Glomerular visceral epithelial cell (primary cell): ENCODE measurements at regions not wholly inside any gene's neighbourhood (a gene's known extent, or its start where the extent isn't known, plus 50 kb on each side); places are given as distances from the start of the nearest gene placed in this dataset.
A peak's percentile ranks its signal among the peaks of the same experiment; 100 is the strongest.
"Not testable (repeated sequence)": the region's sequence is repeated elsewhere in the genome, so short reads cannot be mapped to it uniquely, and the experiment has no call there.

ENCODE experiments used
- DNase-seq: peaks from one replicate; pipeline ENCODE4 v3.0.0-alpha.2; 2016; ENCODE audit errors: extremely low spot score

DNA sequence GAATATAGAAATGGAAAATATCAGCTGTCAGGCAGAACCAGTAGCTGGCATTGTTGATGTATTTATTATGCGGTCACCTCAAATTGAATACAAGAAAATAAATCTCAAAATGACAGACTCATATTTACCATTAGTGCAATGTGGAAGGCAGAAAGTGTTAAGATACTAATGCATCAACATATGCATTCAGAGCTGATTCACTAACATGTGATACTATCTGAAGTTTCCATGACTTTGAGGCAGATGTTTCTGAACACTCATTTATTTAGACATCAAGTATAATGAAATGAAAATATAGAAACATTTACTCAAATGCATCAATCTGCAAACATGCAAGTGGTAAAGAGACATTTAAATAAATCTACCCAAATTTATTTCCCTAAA is 474.2 kb upstream of the SLC10A2 start:
- no peak for DNase-seq

DNA sequence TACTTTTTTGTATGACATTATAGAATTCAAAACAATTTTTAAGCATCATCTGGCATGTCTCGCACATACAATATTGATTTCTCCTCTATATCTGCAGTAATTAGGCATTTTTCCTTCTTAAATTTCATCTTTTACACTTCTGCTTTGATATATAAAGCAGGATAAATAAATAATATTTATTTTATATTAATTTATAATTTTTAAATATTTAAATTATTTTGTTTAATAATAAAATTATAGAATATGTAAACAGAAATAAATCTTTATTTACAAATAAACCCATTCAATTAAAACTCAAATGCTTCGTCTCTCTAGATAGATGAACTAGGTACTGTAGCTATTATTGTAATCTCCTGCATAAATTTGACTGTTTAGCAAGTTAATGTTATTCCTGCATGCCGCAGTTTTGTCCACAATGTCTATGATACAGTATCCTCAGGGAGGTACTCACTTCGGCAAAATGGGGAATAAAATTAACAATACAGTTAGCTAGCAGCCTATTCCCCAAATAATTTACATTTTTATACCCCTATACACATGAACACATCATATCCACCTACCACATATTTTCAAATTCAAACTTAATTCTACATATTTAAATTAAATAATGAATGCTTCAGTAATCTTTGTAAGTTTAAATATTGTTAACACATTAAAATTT is 473.6 kb upstream of the SLC10A2 start:
- no peak for DNase-seq

DNA sequence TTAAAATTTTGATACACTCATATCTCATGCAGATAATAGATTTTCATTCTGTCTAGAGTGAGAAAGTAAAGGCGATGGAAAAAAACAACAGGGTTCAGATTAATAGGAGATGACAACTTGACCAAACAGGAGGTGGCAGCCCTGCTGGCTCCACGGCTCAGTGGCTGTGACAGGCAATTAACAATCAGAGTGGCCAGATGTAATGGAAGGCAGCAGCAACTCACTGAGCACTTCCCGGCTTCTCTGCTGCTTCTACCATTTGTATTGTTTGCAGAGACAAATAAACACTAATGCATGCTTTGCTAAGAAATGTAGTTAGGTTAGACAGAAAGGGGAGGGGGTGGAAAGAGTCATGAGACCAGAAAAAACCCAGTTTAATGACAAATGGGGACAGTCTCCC is 473.0 kb upstream of the SLC10A2 start:
- DNase-seq: no peak

DNA sequence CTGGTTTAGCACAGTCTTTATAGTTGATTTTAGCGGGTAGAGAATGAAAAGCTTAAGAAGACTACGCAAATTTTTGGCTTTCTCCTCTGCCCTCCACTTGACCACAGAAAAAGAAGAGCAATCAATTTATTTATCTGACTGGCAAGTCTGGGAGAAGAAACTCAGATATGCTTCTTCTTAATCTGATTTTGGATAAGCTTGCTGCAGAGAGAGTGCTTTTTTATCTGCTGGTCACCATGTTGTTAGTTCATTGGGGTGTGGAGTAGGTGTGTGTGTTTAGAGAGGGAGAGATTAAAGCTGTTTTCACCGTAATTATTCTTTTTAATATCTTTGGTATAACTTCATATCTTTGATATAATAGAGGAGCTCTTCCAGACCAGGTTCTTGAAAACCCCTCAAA is 471.4 kb upstream of the SLC10A2 start:
- no peak for DNase-seq

DNA sequence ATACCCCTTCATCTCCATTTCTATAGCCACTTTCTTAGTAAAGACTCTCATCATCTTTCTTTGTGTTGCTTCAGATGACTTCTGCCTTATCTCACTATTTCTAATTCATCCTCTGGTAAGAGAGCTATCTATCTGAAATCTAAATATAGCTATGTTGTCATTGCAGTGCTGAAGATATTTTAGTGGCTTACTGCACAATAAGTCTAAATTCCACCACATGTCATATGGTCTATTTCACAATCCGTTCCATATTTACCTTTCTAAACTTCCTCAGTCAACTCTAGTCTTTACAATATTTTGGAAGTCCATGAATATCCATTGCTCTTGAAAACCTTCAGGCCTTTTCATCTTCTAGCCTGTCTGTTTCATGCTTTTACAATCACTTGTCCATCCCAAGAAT is 465.1 kb upstream of the SLC10A2 start:
- no peak for DNase-seq

DNA sequence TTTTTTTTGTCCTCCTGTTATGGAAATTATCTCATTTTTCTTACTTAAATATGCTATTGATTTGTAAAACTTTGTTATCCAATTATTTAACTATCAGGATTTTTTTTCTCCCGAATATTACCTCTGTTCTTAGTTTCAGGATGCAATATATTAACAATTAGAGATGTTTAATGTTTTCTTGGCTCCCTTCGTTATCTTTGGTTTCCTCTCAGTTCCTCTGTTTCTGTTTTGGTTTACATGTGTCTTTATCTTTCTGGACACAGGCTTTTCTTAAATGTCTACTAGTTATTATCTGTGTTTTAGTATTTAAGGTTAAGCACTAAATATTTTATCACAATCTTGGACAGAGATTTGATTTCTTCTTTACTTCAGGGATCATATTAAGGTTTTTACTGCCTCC is 462.2 kb upstream of the SLC10A2 start:
- no peak for DNase-seq

DNA sequence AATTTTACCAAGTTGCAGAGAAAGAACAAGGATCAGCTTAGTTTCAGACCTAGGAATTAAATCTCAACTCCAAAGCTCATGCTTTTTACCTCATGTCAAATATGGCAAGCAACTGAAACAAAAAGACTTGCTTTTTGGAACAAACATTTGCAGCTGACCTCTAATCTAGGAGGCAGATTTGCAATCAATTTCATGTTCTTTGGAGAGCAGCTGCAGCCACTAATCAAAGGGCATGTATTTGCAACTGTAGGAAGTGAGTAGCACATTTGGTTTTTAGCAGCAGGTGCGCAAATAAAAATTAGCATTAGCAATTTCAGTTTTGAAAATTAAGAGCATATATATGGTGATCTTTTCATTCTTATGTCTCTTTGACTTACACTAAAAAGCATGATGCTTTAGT is 459.3 kb upstream of the SLC10A2 start:
- no peak for DNase-seq

DNA sequence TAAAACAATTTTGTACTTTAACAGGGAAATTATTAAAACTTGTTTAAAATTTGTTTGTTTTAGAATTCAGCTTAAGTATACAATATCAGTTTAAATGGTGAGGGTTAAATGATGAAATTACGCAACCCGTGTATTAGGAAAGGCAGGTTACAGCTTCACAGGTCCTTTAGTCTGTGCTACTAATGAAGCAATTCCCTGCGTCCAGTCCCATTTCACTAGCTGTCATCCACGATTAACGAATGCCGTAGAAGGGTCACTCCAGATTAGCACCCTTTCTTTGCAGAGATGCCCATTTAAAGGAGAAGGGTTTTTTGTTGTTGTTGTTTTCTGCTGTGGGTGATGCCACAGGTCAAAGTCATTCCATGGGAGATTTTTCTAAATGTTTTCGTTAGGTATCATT is 457.6 kb upstream of the SLC10A2 start:
- DNase-seq: no peak

DNA sequence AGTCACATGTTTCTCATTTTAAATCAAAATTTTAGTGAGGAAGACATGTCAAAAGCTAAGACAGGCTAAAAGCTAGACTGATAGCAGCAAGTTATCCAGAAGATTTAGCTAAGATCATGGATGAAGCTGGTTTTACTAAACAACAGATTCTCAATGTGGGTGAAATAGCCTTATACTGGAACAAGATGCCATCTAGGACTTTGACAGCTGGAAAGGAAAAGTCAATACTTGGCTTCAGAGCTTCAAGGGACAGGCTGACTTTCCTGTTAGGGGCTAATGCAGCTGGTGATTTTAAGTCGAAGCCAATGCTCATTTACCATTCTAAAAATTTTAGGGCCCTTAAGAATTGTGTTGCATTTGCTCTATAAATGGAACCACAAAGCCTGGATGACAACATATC is 455.3 kb upstream of the SLC10A2 start:
- no peak for DNase-seq

DNA sequence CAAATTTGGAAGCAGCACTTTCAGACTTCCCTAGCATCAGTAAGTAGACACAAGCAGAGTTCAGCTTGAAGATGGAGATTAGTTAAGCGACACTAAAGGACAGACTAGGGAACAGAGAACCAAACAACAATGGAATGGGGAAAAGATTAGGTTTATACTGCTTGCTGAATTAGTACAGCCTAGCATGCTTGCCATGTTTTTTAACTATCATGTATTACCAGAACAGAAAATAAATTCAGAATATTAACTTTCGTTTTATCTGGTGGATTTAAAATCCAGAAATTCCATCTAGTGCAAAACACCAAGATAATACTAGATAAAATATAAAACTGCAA is 451.5 kb upstream of the SLC10A2 start:
- DNase-seq: no peak

DNA sequence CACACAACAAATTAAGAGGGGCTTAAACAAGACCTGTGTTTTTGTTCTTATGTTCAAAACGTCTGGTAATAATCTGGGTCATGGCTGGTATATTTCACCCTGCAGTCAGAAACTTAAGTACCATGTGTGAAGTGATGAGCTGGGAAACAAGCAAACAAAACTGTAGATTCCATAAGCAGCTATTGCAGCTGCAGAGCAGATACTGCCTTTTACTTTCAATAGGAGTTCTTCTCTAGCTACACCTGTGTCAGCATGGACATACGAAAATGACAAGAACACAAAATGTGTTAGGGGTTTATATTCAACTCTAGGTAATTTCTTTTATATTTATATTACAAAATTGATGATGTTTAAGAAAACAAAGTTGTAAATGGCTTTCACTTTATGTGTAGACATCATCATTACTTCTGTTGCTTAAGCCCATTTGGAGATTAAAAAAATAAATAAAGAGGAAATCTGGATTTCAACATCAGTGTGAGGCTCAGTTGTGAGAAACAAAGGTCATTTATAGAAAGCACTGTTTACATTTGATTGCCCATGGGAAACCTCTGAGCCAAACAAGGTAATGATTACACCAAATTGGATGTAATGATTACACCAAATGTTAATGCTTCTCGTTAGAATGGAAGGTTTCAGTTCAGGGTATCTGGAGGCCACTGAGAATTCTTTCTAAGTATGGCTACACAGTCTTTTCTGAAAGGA is 451.0 kb upstream of the SLC10A2 start:
- no peak for DNase-seq

DNA sequence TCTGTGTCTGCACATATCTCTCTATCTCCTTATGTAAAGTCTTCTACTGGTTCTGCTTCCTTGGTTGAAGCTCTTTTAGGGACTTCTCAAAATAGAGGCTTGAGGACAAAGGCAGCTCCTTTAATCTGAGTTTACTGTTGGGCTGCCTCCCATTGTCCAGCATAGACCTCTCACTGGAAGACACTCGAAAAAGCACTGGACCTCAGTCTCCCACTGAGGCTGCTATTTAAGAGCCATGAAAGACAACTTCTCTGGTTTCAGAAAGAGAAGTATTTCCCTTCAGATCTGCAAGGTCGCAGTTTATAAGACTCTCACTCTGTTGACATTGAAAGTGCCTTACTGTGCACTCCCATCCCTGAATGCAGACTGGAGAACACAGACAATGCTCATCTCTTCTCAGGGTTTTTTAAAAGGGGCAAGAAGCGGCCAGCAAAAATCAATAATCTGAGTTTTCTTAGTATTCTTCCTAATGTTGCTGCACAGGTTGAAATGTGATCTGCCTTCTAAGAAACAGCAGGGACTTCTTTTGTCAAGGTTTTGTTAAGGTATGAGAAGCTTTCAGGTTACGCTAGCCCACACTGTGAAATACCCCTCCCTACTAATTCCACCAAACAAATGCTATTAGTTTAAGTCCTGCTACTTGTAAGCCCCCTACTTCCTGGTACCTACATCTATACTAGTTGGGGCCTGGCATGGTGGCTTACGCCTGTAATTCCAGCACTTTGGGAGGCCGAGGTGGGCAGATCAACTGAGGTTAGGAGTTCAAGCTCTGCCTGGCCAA is 450.0 kb upstream of the SLC10A2 start:
- no peak for DNase-seq

DNA sequence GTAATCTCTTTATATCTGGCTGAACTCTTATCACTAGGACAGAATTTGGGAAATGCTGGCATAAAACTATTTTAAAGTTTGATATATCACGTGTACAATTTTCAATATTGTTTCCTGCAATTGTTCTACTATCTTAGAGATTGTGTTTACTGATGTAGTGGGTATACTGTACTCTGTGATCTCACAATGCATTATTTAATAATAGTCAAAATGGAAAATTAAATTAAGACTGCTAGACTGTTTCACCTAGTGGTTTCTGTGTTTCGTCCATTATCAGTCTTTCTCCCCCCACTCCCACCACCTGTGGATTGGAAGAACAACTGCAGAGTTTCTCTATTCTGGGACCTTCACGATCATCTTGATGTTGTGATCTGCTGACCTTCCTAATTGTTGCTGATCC is 449.2 kb upstream of the SLC10A2 start:
- no peak for DNase-seq

DNA sequence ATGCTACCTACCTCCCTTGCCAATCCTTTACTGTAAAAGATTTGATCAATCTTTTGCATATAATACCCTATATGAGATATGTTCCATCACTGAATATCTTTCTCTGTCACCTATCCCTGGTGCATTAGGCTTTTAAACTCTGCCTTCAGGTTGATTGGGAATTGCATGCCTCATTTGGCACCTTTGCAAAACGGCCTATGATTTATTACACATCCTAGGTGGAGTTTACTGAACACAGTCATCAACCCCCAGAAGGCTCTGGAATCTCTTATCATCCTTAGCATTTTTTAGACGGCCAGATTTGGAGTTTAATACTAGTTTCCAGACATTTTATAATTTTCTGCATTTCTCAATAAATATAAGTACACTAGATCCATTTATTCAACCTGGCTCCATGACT is 448.4 kb upstream of the SLC10A2 start:
- no peak for DNase-seq

DNA sequence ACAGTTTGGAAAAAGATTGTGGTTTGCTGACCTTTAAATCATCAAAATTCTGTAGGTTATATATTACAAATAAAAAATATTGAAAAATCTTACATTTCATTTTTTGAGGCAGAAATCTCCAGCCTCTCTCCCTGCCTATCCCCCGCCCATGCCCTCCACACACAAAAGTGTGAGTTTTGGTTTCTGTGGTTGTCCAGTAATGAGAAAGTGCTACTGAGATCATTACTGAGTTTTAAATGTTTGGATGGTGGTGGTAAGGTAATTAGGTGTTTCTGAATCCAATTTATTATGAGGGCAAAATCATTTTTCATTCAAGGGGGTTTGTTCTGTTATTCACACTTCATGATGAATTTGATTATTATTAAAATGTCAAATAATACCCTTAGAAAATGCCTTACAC is 448.0 kb upstream of the SLC10A2 start:
- no peak for DNase-seq

DNA sequence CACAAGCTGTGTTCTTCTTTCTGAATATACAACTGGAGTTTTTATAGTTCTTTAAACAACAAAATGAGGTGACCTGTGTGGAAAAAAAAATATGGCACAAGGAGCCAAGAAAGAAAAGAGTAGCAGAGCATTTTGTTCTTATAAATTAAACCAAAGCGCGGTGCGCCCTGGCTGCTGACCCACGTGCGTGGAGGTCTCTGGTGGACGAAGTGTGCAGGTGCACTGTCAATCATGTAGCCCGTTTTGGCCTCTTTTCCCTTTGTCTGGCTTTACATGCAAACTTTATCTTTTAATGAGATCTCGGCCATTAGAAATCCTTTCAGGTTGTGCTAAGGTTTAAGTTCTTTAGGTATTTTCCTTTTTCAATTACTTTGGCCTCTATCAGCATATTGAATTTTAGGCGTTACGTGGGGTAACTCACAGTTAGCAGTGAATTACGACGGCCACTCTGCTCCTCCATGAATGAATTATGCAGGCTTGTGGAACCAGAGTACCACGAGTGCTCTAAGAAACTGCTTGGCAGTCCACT is 443.9 kb upstream of the SLC10A2 start:
- no peak for DNase-seq

DNA sequence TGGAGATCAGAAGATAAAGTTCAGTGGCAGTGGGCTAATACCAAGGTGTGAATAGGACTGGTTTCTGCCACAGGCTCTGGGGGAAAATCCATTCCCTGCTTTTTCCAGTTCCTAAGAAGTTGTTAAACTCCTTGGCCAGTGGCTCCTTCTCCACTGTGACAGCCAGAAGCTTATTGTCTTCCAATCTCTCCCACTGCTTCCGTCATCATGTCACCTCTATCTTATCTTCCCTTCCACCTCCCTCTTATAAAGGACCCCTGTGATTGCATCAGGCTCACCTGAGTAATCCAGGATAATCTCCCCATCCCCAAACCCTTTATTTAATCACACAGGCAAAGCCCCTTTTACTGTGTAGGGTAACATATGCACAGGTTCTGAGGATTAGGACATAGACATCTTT is 431.2 kb upstream of the SLC10A2 start:
- DNase-seq: no peak

DNA sequence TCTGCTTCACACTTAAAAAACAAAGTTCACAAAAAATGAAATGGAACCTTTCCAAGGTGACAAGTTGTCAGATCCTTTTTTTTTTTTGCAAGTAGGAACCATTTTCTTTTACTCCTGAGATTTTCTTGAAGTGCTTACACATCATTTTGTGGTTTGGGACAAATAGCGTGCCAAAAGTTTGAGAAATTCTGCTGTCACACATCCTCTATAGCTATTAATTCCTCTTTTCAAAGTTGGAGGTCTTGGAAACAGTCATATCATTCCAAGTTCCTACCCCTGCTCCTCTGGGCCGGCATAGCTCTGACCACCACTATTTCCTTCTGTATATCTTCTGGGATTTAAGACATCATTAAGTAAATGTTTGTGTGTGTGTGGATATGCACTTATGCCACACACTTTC is 421.6 kb upstream of the SLC10A2 start:
- no peak for DNase-seq

DNA sequence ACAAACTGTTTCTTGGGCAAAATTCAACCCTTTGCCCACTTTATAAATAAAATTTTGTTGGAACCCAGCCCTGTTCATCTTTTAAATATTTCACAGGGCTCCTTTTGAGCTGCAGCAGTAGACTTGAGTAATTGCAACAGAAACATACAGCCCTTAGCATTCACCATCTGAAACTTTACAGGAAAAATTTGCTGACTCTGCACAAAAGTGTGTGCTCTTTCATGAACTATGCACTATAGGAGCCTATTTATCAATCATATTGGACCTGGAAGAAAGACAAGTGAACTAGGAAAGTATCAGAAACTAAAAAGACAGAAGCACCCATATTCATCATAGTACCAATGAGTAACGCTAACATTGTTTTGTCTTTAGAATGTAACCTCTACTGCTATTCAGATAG is 406.9 kb upstream of the SLC10A2 start:
- DNase-seq: no peak

DNA sequence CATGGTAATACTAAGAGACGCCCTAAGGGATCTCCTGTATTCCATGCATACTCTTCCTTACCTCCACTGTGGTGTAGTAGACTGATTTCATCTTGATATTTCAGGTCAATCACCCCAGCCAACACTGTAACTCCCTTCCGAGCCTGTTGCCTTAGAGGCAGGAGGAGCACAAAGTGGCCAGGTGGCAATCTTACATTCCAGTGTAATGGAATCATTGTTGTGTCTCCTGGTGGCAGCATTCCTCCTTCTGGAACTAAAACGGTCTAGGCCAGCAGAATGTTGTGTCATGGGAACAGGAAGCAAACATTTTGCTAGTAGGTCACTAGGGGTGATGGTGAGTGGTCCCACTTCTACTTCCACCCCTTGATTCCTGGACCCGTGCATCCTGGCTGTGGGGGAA is 405.7 kb upstream of the SLC10A2 start:
- peak; percentile 26 for DNase-seq

DNA sequence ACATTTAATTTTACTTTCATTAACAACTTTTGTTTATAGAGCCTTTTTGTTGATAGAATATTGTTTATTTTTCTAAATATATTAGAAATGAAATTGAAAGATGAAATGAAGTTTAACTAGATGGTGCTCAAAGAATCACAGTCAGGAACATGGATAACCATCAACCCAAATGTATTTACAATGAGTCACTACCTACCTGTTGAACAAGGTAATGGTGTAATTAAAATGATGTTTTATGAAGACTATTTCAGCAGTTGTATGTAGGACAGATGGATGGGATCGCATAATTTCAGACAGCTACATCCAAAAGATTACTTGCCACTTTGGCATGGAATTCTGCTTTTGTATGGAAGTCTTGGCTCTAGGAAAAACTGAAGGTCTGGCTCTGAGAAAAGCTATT is 403.6 kb upstream of the SLC10A2 start:
- no peak for DNase-seq

DNA sequence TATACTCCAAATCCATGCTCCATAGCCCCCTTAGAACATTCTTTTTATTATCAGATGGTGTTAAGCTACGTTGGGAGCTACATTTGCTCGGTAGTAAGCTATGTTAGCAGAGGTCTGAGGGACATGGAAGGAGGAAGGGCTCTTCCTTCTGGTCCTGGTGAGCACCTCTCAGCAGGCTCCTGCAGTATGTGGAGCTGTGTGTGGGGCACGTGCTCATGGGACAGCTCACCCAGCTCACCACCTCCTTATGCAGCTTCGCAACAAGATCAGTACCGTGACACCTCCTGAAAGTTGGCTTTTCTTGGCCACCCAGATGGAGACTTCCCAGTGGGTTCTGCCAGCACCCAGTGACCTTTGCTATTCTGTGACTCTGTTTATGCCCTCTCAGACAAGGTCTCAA is 400.5 kb upstream of the SLC10A2 start:
- no peak for DNase-seq

DNA sequence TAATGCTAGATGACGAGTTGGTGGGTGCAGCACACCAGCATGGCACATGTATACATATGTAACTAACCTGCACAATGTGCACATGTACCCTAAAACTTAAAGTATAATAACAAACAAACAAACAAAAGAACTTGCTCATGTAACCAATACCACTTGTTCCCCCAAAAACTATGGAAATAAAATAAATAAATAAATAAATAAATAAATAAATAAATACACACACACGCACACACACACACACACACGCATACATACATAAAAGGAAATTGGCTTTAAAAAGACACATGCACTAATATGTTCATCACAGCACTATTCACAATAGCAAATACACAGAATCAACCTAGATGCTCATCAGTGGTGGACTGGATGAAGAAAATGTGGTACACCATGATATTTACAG is 394.0 kb upstream of the SLC10A2 start:
- DNase-seq: not testable (repeated sequence)
